ENCODE measurements at regions not wholly inside any gene's neighbourhood (a gene's known extent, or its start where the extent isn't known, plus 50 kb on each side); places are given as distances from the start of the nearest gene placed in this dataset.

- no peaks in the 10 kb centered on the region for H3K4me1 ChIP-seq (ENCODE audit: control insufficient read depth in 2 of 2, insufficient read depth in 2 of 2, low read length in 2 of 2)
- H3K36me3 ChIP-seq (ENCODE audit: control insufficient read depth in 2 of 2, insufficient read depth in 2 of 2, low read length in 1 of 2) = no peaks in the 10 kb centered on the region
- WGBS = 90% methylated on average over 4 of the region's 4 CpGs
- H3K27me3 ChIP-seq (ENCODE audit: control insufficient read depth in 2 of 2, insufficient read depth in 1 of 2, low read length in 1 of 2) = peaks cover 0 to 30% of the 10 kb centered on the region in 2 donors
- H3K9me3 ChIP-seq (ENCODE audit: control insufficient read depth in 2 of 2, insufficient read depth in 1 of 2, low read length in 1 of 2) = no peaks in the 10 kb centered on the region
- DNase-seq (ENCODE audit: low read depth in 6 of 9, low spot score in 9 of 9) = no peak
- H3K4me3 ChIP-seq (ENCODE audit: low read length in 2 of 2) = no peak overlapping the region
- no peak overlapping the region for H3K27ac ChIP-seq (ENCODE audit: low read depth in 1 of 2, low read length in 1 of 2)
These were observed 135.6 kb upstream of the ZNF536 start for GRCh38 chr19:30236587-30236986.

DNA sequence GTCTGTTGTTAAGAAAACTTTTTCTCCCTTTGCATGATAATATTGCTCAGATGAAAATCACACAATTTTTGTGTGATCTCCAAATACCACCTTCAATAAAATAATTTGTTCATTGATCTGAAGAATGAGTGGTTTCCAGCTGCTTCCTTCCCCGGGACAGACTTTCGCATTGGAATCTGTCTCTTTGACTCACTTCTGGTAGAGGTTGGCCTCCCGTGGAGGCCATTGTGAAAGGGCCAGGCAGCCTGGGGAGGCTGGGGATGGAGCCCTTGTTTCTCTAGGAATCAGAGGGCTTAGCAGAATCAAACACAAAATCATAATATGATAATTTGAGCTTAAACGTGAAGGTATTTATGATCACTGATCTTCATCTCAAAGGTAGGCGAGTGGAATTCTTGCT lies 135.0 kb upstream of the ZNF536 start:
- Histone ChIP-seq H3K27me3 (ENCODE audit: control insufficient read depth in 2 of 2, insufficient read depth in 1 of 2, low read length in 1 of 2) (peaks cover 0 to 27% of the 10 kb centered on the region in 2 donors), H3K36me3 (ENCODE audit: control insufficient read depth in 2 of 2, insufficient read depth in 2 of 2, low read length in 1 of 2) (no peaks in the 10 kb centered on the region)
- WGBS = 75% methylated on average over 5 of the region's 5 CpGs

DNA sequence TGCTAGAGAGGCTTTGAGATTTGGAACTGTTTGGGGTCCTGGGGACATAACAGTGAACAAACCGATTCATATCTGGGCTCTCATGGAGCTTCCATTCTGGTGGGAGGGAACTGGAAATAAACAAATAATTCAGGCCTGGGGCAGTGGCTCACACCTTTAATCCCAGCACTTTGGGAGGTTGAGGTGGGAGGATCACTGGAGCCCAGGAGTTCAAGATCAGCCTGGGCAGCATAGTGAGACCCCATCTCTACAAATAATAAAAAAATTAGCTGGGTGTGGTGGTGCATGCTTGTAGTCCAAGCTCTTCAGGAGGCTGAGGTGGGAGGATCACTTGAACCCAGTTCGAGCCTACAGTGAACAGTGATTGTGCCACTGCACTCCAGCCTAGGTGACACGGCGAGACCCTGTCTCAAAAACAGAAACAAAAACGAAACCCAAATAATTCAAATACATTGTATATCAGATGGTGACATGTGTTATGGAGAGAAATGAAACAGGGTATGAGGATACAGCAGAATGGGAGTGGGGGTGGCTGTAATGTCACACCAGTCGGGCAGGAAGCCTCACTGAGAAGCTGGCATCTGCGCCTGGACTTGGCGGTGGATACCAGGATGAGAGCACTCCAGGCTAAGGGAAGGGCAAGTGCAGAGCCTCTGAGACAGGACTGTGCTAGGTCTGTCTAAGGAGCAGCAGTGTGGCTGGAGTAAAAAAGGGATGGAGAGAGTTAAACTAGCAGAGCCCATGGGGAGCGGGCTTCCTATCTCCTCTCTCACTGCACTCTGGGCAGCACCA lies 131.1 kb upstream of the ZNF536 start:
- H3K36me3 ChIP-seq (ENCODE audit: control insufficient read depth in 2 of 2, insufficient read depth in 2 of 2, low read length in 1 of 2) = no peaks in the 10 kb centered on the region
- H3K27me3 ChIP-seq (ENCODE audit: control insufficient read depth in 2 of 2, insufficient read depth in 1 of 2, low read length in 1 of 2) = peaks cover 0 to 8% of the 10 kb centered on the region in 2 donors
- H3K4me1 ChIP-seq (ENCODE audit: control insufficient read depth in 2 of 2, insufficient read depth in 2 of 2, low read length in 2 of 2) = no peaks in the 10 kb centered on the region
- no peak overlapping the region for H3K4me3 ChIP-seq (ENCODE audit: low read length in 2 of 2)
- WGBS = 92% methylated on average over 9 of the region's 9 CpGs
- no peaks in the 10 kb centered on the region for H3K9me3 ChIP-seq (ENCODE audit: control insufficient read depth in 2 of 2, insufficient read depth in 1 of 2, low read length in 1 of 2)
- DNase-seq (ENCODE audit: low read depth in 6 of 9, low spot score in 9 of 9) = no peak
- no peak overlapping the region for H3K27ac ChIP-seq (ENCODE audit: low read depth in 1 of 2, low read length in 1 of 2)

More for the DNA sequence above, 135.0 kb upstream of the ZNF536 start:
- Histone ChIP-seq H3K4me3 (ENCODE audit: low read length in 2 of 2) (no peak overlapping the region), H3K4me1 (ENCODE audit: control insufficient read depth in 2 of 2, insufficient read depth in 2 of 2, low read length in 2 of 2) (no peaks in the 10 kb centered on the region), H3K27ac (ENCODE audit: low read depth in 1 of 2, low read length in 1 of 2) (no peak overlapping the region), H3K9me3 (ENCODE audit: control insufficient read depth in 2 of 2, insufficient read depth in 1 of 2, low read length in 1 of 2) (no peaks in the 10 kb centered on the region)
- no peak for DNase-seq (ENCODE audit: low read depth in 6 of 9, low spot score in 9 of 9)

- Histone ChIP-seq H3K4me3 (ENCODE audit: low read length in 2 of 2) (no peak overlapping the region), H3K36me3 (ENCODE audit: control insufficient read depth in 2 of 2, insufficient read depth in 2 of 2, low read length in 1 of 2) (no peaks in the 10 kb centered on the region), H3K27me3 (ENCODE audit: control insufficient read depth in 2 of 2, insufficient read depth in 1 of 2, low read length in 1 of 2) (no peaks in the 10 kb centered on the region), H3K4me1 (ENCODE audit: control insufficient read depth in 2 of 2, insufficient read depth in 2 of 2, low read length in 2 of 2) (no peaks in the 10 kb centered on the region), H3K27ac (ENCODE audit: low read depth in 1 of 2, low read length in 1 of 2) (no peak overlapping the region), H3K9me3 (ENCODE audit: control insufficient read depth in 2 of 2, insufficient read depth in 1 of 2, low read length in 1 of 2) (no peaks in the 10 kb centered on the region)
- DNase-seq (ENCODE audit: low read depth in 6 of 9, low spot score in 9 of 9) = no peak
- WGBS = 63% methylated on average over 4 of the region's 4 CpGs
These were observed 127.7 kb upstream of the ZNF536 start for GRCh38 chr19:30244533-30244932.

DNA sequence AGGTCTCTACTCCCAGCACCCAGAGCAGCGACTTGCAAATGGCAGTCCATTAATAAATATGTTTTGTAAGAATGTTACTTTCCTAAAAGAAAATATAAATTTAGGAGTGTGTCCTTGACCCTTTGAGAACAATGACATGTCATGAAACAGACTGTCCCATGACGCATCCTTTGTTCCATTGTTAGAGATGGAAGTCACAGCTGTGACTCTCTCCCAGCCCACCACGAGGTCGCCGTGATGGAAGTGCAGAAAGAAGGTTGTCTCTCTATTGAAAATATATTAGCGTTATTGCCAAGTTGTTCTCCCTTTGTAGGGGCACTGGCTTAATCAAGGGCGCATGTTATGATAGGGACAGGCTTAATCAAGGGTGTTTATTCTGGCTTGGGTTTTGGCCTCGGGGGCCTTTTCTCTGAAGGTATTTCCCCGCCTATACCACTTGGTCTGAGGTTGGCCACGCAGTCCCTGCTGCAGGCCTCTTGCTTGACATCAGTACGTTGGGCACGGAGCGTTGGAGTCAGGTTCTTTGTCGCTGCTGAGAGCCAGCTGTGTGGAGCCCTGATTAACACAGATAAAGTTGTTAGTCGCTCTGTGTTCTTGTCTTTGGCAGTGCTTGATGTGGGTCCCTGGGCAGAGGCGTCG lies 126.7 kb upstream of the ZNF536 start:
- H3K9me3 ChIP-seq (ENCODE audit: control insufficient read depth in 2 of 2, insufficient read depth in 1 of 2, low read length in 1 of 2) = no peaks in the 10 kb centered on the region
- no peaks in the 10 kb centered on the region for H3K36me3 ChIP-seq (ENCODE audit: control insufficient read depth in 2 of 2, insufficient read depth in 2 of 2, low read length in 1 of 2)
- H3K27me3 ChIP-seq (ENCODE audit: control insufficient read depth in 2 of 2, insufficient read depth in 1 of 2, low read length in 1 of 2) = no peaks in the 10 kb centered on the region
- no peak overlapping the region for H3K4me3 ChIP-seq (ENCODE audit: low read length in 2 of 2)
- H3K27ac ChIP-seq (ENCODE audit: low read depth in 1 of 2, low read length in 1 of 2) = no peak overlapping the region
- H3K4me1 ChIP-seq (ENCODE audit: control insufficient read depth in 2 of 2, insufficient read depth in 2 of 2, low read length in 2 of 2) = no peaks in the 10 kb centered on the region
- 93% methylated on average over 17 of the region's 17 CpGs for WGBS
- no peak for DNase-seq (ENCODE audit: low read depth in 6 of 9, low spot score in 9 of 9)

DNA sequence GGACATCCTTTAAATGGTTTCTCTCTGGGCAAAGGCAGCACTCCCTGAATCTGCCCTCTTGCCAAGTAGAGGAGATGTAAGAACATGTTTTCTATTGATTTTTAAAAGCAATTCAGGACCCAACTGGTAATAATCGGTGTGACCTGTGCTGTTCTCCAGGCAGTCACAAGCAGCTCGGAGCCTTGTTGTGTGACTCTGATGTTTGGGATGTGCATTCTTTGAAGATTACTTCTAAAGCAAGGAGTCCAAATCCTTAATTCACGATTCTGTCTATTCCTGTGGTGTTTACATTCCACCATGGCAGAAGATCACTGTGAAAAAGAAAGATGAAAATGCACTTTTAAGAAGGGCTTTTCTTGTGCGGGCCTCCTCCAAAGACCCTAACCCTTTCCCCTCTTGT lies 122.3 kb upstream of the ZNF536 start:
- no peak overlapping the region for H3K27ac ChIP-seq (ENCODE audit: low read depth in 1 of 2, low read length in 1 of 2)
- H3K27me3 ChIP-seq (ENCODE audit: control insufficient read depth in 2 of 2, insufficient read depth in 1 of 2, low read length in 1 of 2) = peaks cover 0 to 14% of the 10 kb centered on the region in 2 donors
- H3K9me3 ChIP-seq (ENCODE audit: control insufficient read depth in 2 of 2, insufficient read depth in 1 of 2, low read length in 1 of 2) = no peaks in the 10 kb centered on the region
- H3K4me3 ChIP-seq (ENCODE audit: low read length in 2 of 2) = no peak overlapping the region
- no peak for DNase-seq (ENCODE audit: low read depth in 6 of 9, low spot score in 9 of 9)
- WGBS = 91% methylated on average over 4 of the region's 4 CpGs
- no peaks in the 10 kb centered on the region for H3K36me3 ChIP-seq (ENCODE audit: control insufficient read depth in 2 of 2, insufficient read depth in 2 of 2, low read length in 1 of 2)
- no peaks in the 10 kb centered on the region for H3K4me1 ChIP-seq (ENCODE audit: control insufficient read depth in 2 of 2, insufficient read depth in 2 of 2, low read length in 2 of 2)

- no peak for DNase-seq (ENCODE audit: low read depth in 6 of 9, low spot score in 9 of 9)
- Histone ChIP-seq H3K4me1 (ENCODE audit: control insufficient read depth in 2 of 2, insufficient read depth in 2 of 2, low read length in 2 of 2) (no peaks in the 10 kb centered on the region), H3K36me3 (ENCODE audit: control insufficient read depth in 2 of 2, insufficient read depth in 2 of 2, low read length in 1 of 2) (no peaks in the 10 kb centered on the region), H3K9me3 (ENCODE audit: control insufficient read depth in 2 of 2, insufficient read depth in 1 of 2, low read length in 1 of 2) (no peaks in the 10 kb centered on the region), H3K4me3 (ENCODE audit: low read length in 2 of 2) (no peak overlapping the region), H3K27me3 (ENCODE audit: control insufficient read depth in 2 of 2, insufficient read depth in 1 of 2, low read length in 1 of 2) (peaks cover 0 to 27% of the 10 kb centered on the region in 2 donors), H3K27ac (ENCODE audit: low read depth in 1 of 2, low read length in 1 of 2) (no peak overlapping the region)
- WGBS = 93% methylated on average over 5 of the region's 5 CpGs
These were observed 120.0 kb upstream of the ZNF536 start for GRCh38 chr19:30252214-30252613.

GRCh38 chr19:30253581-30253996 lies 118.6 kb upstream of the ZNF536 start:
- H3K36me3 ChIP-seq (ENCODE audit: control insufficient read depth in 2 of 2, insufficient read depth in 2 of 2, low read length in 1 of 2) = no peaks in the 10 kb centered on the region
- WGBS = 57% methylated on average over 15 of the region's 15 CpGs
- H3K4me3 ChIP-seq (ENCODE audit: low read length in 2 of 2) = no peak overlapping the region
- no peak for DNase-seq (ENCODE audit: low read depth in 6 of 9, low spot score in 9 of 9)
- H3K9me3 ChIP-seq (ENCODE audit: control insufficient read depth in 2 of 2, insufficient read depth in 1 of 2, low read length in 1 of 2) = no peaks in the 10 kb centered on the region
- no peak overlapping the region for H3K27ac ChIP-seq (ENCODE audit: low read depth in 1 of 2, low read length in 1 of 2)
- no peaks in the 10 kb centered on the region for H3K4me1 ChIP-seq (ENCODE audit: control insufficient read depth in 2 of 2, insufficient read depth in 2 of 2, low read length in 2 of 2)
- H3K27me3 ChIP-seq (ENCODE audit: control insufficient read depth in 2 of 2, insufficient read depth in 1 of 2, low read length in 1 of 2) = peaks cover 0 to 29% of the 10 kb centered on the region in 2 donors

GRCh38 chr19:30254158-30254557 lies 118.0 kb upstream of the ZNF536 start:
- Histone ChIP-seq H3K27ac (ENCODE audit: low read depth in 1 of 2, low read length in 1 of 2) (no peak overlapping the region), H3K4me3 (ENCODE audit: low read length in 2 of 2) (no peak overlapping the region), H3K27me3 (ENCODE audit: control insufficient read depth in 2 of 2, insufficient read depth in 1 of 2, low read length in 1 of 2) (peaks cover 0 to 29% of the 10 kb centered on the region in 2 donors), H3K36me3 (ENCODE audit: control insufficient read depth in 2 of 2, insufficient read depth in 2 of 2, low read length in 1 of 2) (no peaks in the 10 kb centered on the region), H3K9me3 (ENCODE audit: control insufficient read depth in 2 of 2, insufficient read depth in 1 of 2, low read length in 1 of 2) (no peaks in the 10 kb centered on the region), H3K4me1 (ENCODE audit: control insufficient read depth in 2 of 2, insufficient read depth in 2 of 2, low read length in 2 of 2) (no peaks in the 10 kb centered on the region)
- no peak for DNase-seq (ENCODE audit: low read depth in 6 of 9, low spot score in 9 of 9)
- WGBS = 77% methylated on average over 5 of the region's 5 CpGs

All from thymus (tissue), 11 donors.